ENCODE measurements at regions not wholly inside any gene's neighbourhood (a gene's known extent, or its start where the extent isn't known, plus 50 kb on each side); places are given as distances from the start of the nearest gene placed in this dataset.

GRCh38 chr3:76370749-76371520, 585.6 kb upstream of the ZNF717 start:
- TF ChIP-seq CTCF (conservative IDR thresholded peaks at IDR 0.05; ENCODE audit: low read depth, low read length) (no peak), EZH2 (IDR thresholded peaks at IDR 0.05; ENCODE audit: low read length, unreplicated experiment) (no peak)
